ENCODE measurements at regions not wholly inside any gene's neighbourhood (a gene's known extent, or its start where the extent isn't known, plus 50 kb on each side); places are given as distances from the start of the nearest gene placed in this dataset.

GRCh38 chr1:240672132-240672811 is 60.3 kb upstream of the GREM2 start:
- peaks cover 3% of the 10 kb centered on the region for H3K9me3 Mint-ChIP-seq
- ChIA-PET POLR2A (no interaction called here), CTCF (no interaction called here)
- no peak for ATAC-seq
- H3K36me3 Mint-ChIP-seq (ENCODE audit: low read depth) = no peaks in the 10 kb centered on the region
- no peak for DNase-seq
- no peak for TF ChIP-seq CTCF (IDR thresholded peaks at IDR 0.05)
- H3K27me3 Mint-ChIP-seq = peaks cover 2% of the 10 kb centered on the region
- H3K4me1 Mint-ChIP-seq (ENCODE audit: low read depth) = no peaks in the 10 kb centered on the region
- no peak overlapping the region for H3K4me3 Mint-ChIP-seq
- H3K27ac Mint-ChIP-seq = no peak overlapping the region
- intact Hi-C loops (cut with micrococcal nuclease) = no loop called here

- intact Hi-C loops (cut with micrococcal nuclease) = no loop called here
- no peak for TF ChIP-seq CTCF (IDR thresholded peaks at IDR 0.05)
- H3K27me3 Mint-ChIP-seq = no peaks in the 10 kb centered on the region
Measured at GRCh38 chr1:240667351-240667750, 55.4 kb upstream of the GREM2 start.

GRCh38 chr1:240666568-240667198 is 54.7 kb upstream of the GREM2 start:
- Mint-ChIP-seq H3K4me3 (no peak overlapping the region), H3K36me3 (ENCODE audit: low read depth) (no peaks in the 10 kb centered on the region), H3K27me3 (no peaks in the 10 kb centered on the region), H3K27ac (no peak overlapping the region), H3K4me1 (ENCODE audit: low read depth) (peaks cover 5% of the 10 kb centered on the region), H3K9me3 (no peaks in the 10 kb centered on the region)
- no peak for DNase-seq
- ChIA-PET POLR2A (no interaction called here), CTCF (no interaction called here)
- ATAC-seq = peak; percentile 30
- no peak for TF ChIP-seq CTCF (IDR thresholded peaks at IDR 0.05)
- intact Hi-C loops (cut with micrococcal nuclease) = no loop called here

More at GRCh38 chr1:240667351-240667750, 55.4 kb upstream of the GREM2 start:
- H3K9me3 Mint-ChIP-seq = no peaks in the 10 kb centered on the region
- H3K4me1 Mint-ChIP-seq (ENCODE audit: low read depth) = peaks cover 5% of the 10 kb centered on the region
- CTCF ChIA-PET = no interaction called here
- POLR2A ChIA-PET = no interaction called here
- H3K27ac Mint-ChIP-seq = no peak overlapping the region
- no peak overlapping the region for H3K4me3 Mint-ChIP-seq
- no peak for ATAC-seq
- no peaks in the 10 kb centered on the region for H3K36me3 Mint-ChIP-seq (ENCODE audit: low read depth)
- DNase-seq = no peak

- Mint-ChIP-seq H3K27me3 (no peaks in the 10 kb centered on the region), H3K4me1 (ENCODE audit: low read depth) (peaks cover 5% of the 10 kb centered on the region), H3K36me3 (ENCODE audit: low read depth) (no peaks in the 10 kb centered on the region), H3K4me3 (no peak overlapping the region), H3K9me3 (no peaks in the 10 kb centered on the region), H3K27ac (no peak overlapping the region)
- DNase-seq = no peak
- ChIA-PET CTCF (no interaction called here), POLR2A (no interaction called here)
- ATAC-seq = no peak
- intact Hi-C loops (cut with micrococcal nuclease) = no loop called here
- no peak for TF ChIP-seq CTCF (IDR thresholded peaks at IDR 0.05)
Measured at GRCh38 chr1:240663169-240663879, 51.4 kb upstream of the GREM2 start.
